NCI-H69 (cell line): ENCODE measurements at regions not wholly inside any gene's neighbourhood (a gene's known extent, or its start where the extent isn't known, plus 50 kb on each side); places are given as distances from the start of the nearest gene placed in this dataset.
"Not testable (repeated sequence)": the region's sequence is repeated elsewhere in the genome, so short reads cannot be mapped to it uniquely, and the experiment has no call there.

Experiments
- DNase-seq: peaks from one replicate; lab custom pipeline; 2025; lab: John Stamatoyannopoulos, UW

GRCh38 chr4:71081192-71081591 is 87.7 kb downstream of the DCK start:
- no peak for DNase-seq

- no peak for DNase-seq
Measured at GRCh38 chr4:71093745-71094144, 100.3 kb downstream of the DCK start.

- DNase-seq: no peak
Measured at GRCh38 chr4:71094201-71094600, 100.8 kb downstream of the DCK start.

- DNase-seq: no peak
Measured at GRCh38 chr4:71095141-71095540, 101.7 kb downstream of the DCK start.

- DNase-seq: no peak
Measured at GRCh38 chr4:71095545-71095944, 102.1 kb downstream of the DCK start.

- DNase-seq: no peak
Measured at GRCh38 chr4:71107726-71108125, 114.3 kb downstream of the DCK start.

GRCh38 chr4:71110499-71110898 is 117.0 kb downstream of the DCK start:
- DNase-seq: no peak

- DNase-seq: not testable (repeated sequence)
Measured at GRCh38 chr4:71111133-71111532, 117.7 kb downstream of the DCK start.

- DNase-seq: peak; percentile 4
Measured at GRCh38 chr4:71113294-71113693, 119.8 kb downstream of the DCK start.

GRCh38 chr4:71120831-71121524 is 127.5 kb downstream of the DCK start:
- DNase-seq: no peak

- no peak for DNase-seq
Measured at GRCh38 chr4:71123951-71124350, 130.5 kb downstream of the DCK start.

- DNase-seq: no peak
Measured at GRCh38 chr4:71125137-71125536, 131.7 kb downstream of the DCK start.

GRCh38 chr4:71126719-71127118 is 133.3 kb downstream of the DCK start:
- no peak for DNase-seq

- peak; percentile 1 for DNase-seq
Measured at GRCh38 chr4:71130827-71131603, 137.6 kb downstream of the DCK start.

- no peak for DNase-seq
Measured at GRCh38 chr4:71132486-71132885, 139.0 kb downstream of the DCK start.

- no peak for DNase-seq
Measured at GRCh38 chr4:71133491-71133890, 140.0 kb downstream of the DCK start.

GRCh38 chr4:71136071-71136470 is 142.6 kb downstream of the DCK start:
- DNase-seq: no peak

- DNase-seq: no peak
Measured at GRCh38 chr4:71138007-71138615, 144.7 kb downstream of the DCK start.

- DNase-seq: no peak
Measured at GRCh38 chr4:71140563-71140962, 147.1 kb downstream of the DCK start.

- no peak for DNase-seq
Measured at GRCh38 chr4:71141125-71141524, 147.7 kb downstream of the DCK start.

GRCh38 chr4:71147261-71147660 is 153.8 kb downstream of the DCK start:
- no peak for DNase-seq

- no peak for DNase-seq
Measured at GRCh38 chr4:71148545-71148944, 155.1 kb downstream of the DCK start.

- DNase-seq: no peak
Measured at GRCh38 chr4:71151054-71151453, 157.6 kb downstream of the DCK start.
